GM23338 (cell line): ENCODE measurements at regions not wholly inside any gene's neighbourhood (a gene's known extent, or its start where the extent isn't known, plus 50 kb on each side); places are given as distances from the start of the nearest gene placed in this dataset.

Experiments used
- CREB1 ChIP-seq: fragments of 250-450 bp; sonication (Bioruptor Pico); IDR thresholded peaks from 2 replicates; pipeline ENCODE4 v1.5.0; 2020; ENCODE audit warnings: low read depth, mild to moderate bottlenecking, moderate library complexity
- CTCF ChIP-seq, 2 experiments: fragments of 200-600 bp in 1 of 2; sonication (generic) in 1 of 2; conservative IDR thresholded peaks; 2 replicates each; pipeline versions ENCODE4 v1.5.1 to v1.6.1; 2016 to 2017; ENCODE audit warnings: antibody characterized with exemption in 2 of 2, low read depth in 2 of 2, mild to moderate bottlenecking in 2 of 2, moderate library complexity in 1 of 2
- POLR2AphosphoS5 ChIP-seq: IDR thresholded peaks from 2 replicates; pipeline ENCODE4 v1.6.1; 2016; ENCODE audit warnings: antibody characterized with exemption, low read depth
- ZNF331 ChIP-seq: fragments of 250-450 bp; sonication (Bioruptor Pico); IDR thresholded peaks from 2 replicates; pipeline ENCODE4 v1.5.0; 2020; ENCODE audit warnings: low read depth, mild to moderate bottlenecking, moderate library complexity
- TF ChIP-seq, protein P1 (sequence below): IDR thresholded peaks from 2 replicates; pipeline ENCODE4 v1.6.1; 2016; ENCODE audit warnings: antibody characterized with exemption
- TF ChIP-seq, protein P2 (sequence below): IDR thresholded peaks from one replicate; pipeline ENCODE4 v1.6.1; 2018; ENCODE audit warnings: antibody characterized with exemption; ENCODE audit not compliant: unreplicated experiment

GRCh38 chr13:68369739-68370138 lies 1139.6 kb upstream of the PCDH9 start:
- TF ChIP-seq CREB1 (no peak), CTCF (conservative IDR thresholded peaks at IDR 0.05; ENCODE audit: low read depth in 2 of 2) (no peak), ZNF331 (CRISPR knock-in tag) (no peak), POLR2AphosphoS5 (no peak)
- TF ChIP-seq, protein P1, sequence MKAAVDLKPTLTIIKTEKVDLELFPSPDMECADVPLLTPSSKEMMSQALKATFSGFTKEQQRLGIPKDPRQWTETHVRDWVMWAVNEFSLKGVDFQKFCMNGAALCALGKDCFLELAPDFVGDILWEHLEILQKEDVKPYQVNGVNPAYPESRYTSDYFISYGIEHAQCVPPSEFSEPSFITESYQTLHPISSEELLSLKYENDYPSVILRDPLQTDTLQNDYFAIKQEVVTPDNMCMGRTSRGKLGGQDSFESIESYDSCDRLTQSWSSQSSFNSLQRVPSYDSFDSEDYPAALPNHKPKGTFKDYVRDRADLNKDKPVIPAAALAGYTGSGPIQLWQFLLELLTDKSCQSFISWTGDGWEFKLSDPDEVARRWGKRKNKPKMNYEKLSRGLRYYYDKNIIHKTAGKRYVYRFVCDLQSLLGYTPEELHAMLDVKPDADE: no peak
- TF ChIP-seq, protein P2, sequence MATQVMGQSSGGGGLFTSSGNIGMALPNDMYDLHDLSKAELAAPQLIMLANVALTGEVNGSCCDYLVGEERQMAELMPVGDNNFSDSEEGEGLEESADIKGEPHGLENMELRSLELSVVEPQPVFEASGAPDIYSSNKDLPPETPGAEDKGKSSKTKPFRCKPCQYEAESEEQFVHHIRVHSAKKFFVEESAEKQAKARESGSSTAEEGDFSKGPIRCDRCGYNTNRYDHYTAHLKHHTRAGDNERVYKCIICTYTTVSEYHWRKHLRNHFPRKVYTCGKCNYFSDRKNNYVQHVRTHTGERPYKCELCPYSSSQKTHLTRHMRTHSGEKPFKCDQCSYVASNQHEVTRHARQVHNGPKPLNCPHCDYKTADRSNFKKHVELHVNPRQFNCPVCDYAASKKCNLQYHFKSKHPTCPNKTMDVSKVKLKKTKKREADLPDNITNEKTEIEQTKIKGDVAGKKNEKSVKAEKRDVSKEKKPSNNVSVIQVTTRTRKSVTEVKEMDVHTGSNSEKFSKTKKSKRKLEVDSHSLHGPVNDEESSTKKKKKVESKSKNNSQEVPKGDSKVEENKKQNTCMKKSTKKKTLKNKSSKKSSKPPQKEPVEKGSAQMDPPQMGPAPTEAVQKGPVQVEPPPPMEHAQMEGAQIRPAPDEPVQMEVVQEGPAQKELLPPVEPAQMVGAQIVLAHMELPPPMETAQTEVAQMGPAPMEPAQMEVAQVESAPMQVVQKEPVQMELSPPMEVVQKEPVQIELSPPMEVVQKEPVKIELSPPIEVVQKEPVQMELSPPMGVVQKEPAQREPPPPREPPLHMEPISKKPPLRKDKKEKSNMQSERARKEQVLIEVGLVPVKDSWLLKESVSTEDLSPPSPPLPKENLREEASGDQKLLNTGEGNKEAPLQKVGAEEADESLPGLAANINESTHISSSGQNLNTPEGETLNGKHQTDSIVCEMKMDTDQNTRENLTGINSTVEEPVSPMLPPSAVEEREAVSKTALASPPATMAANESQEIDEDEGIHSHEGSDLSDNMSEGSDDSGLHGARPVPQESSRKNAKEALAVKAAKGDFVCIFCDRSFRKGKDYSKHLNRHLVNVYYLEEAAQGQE: no peak
